ENCODE measurements at regions not wholly inside any gene's neighbourhood (a gene's known extent, or its start where the extent isn't known, plus 50 kb on each side); places are given as distances from the start of the nearest gene placed in this dataset.

GRCh38 chr6:133689863-133690262, 199.1 kb upstream of the TCF21 start:
- no peak for DNase-seq (ENCODE audit: low spot score)
- in situ Hi-C loops (cut with MboI; ENCODE audit: low sequenced_read_pairs, unreplicated experiment), result no loop called here
- TF ChIP-seq CTCF (IDR thresholded peaks at IDR 0.05; ENCODE audit: borderline replicate concordance, control extremely low read depth, extremely low read depth, insufficient read depth, missing control alignments), result no peak

GRCh38 chr6:133693565-133693964, 195.3 kb upstream of the TCF21 start:
- DNase-seq (ENCODE audit: low spot score), result no peak
- no peak for TF ChIP-seq CTCF (IDR thresholded peaks at IDR 0.05; ENCODE audit: borderline replicate concordance, control extremely low read depth, extremely low read depth, insufficient read depth, missing control alignments)
- in situ Hi-C loops (cut with MboI; ENCODE audit: low sequenced_read_pairs, unreplicated experiment), result no loop called here

- in situ Hi-C loops (cut with MboI; ENCODE audit: low sequenced_read_pairs, unreplicated experiment), result no loop called here
- TF ChIP-seq CTCF (IDR thresholded peaks at IDR 0.05; ENCODE audit: borderline replicate concordance, control extremely low read depth, extremely low read depth, insufficient read depth, missing control alignments), result no peak
- DNase-seq (ENCODE audit: low spot score), result no peak
These were observed 191.7 kb upstream of the TCF21 start for GRCh38 chr6:133697185-133697584.

- in situ Hi-C loops (cut with MboI; ENCODE audit: low sequenced_read_pairs, unreplicated experiment), result no loop called here
- TF ChIP-seq CTCF (IDR thresholded peaks at IDR 0.05; ENCODE audit: borderline replicate concordance, control extremely low read depth, extremely low read depth, insufficient read depth, missing control alignments), result no peak
- no peak for DNase-seq (ENCODE audit: low spot score)
These were observed 191.2 kb upstream of the TCF21 start for GRCh38 chr6:133697666-133698065.

GRCh38 chr6:133698272-133698671, 190.6 kb upstream of the TCF21 start:
- in situ Hi-C loops (cut with MboI; ENCODE audit: low sequenced_read_pairs, unreplicated experiment), result no loop called here
- no peak for TF ChIP-seq CTCF (IDR thresholded peaks at IDR 0.05; ENCODE audit: borderline replicate concordance, control extremely low read depth, extremely low read depth, insufficient read depth, missing control alignments)
- DNase-seq (ENCODE audit: low spot score), result no peak

- in situ Hi-C loops (cut with MboI; ENCODE audit: low sequenced_read_pairs, unreplicated experiment), result no loop called here
- no peak for DNase-seq (ENCODE audit: low spot score)
- TF ChIP-seq CTCF (IDR thresholded peaks at IDR 0.05; ENCODE audit: borderline replicate concordance, control extremely low read depth, extremely low read depth, insufficient read depth, missing control alignments), result no peak
These were observed 189.1 kb upstream of the TCF21 start for GRCh38 chr6:133699741-133700385.
